Prostate gland (tissue), 2 donors: ENCODE measurements at regions not wholly inside any gene's neighbourhood (a gene's known extent, or its start where the extent isn't known, plus 50 kb on each side); places are given as distances from the start of the nearest gene placed in this dataset.

Experiments used
- DNase-seq: peaks from one replicate; pipeline ENCODE4 v3.0.0-alpha.2; 2019; ENCODE audit warnings: low spot score
- H3K27ac ChIP-seq, 2 donors: fragments of 200-600 bp; sonication (generic); 2 replicates each; pipeline ENCODE4 v1.5.1; 2017 to 2019
- H3K27me3 ChIP-seq: fragments of 200-600 bp; sonication (generic); replicated peaks from 2 replicates; pipeline ENCODE4 v1.5.1; 2019; ENCODE audit not compliant: insufficient read depth
- H3K36me3 ChIP-seq, 2 donors: fragments of 200-600 bp; sonication (generic); 1 replicate in 1 of 2; 2 replicates in 1 of 2; pipeline versions ENCODE4 v1.5.1 to v1.8.1; 2017 to 2019
- H3K4me1 ChIP-seq: fragments of 200-600 bp; sonication (generic); replicated peaks from 2 replicates; pipeline ENCODE4 v1.5.1; 2019
- H3K4me3 ChIP-seq, 2 donors: fragments of 200-600 bp; sonication (generic); 2 replicates each; pipeline ENCODE4 v1.5.1; 2017 to 2019
- H3K9me3 ChIP-seq: fragments of 200-600 bp; sonication (generic); 2 replicates; pipeline ENCODE4 v1.5.1; 2017
- CTCF ChIP-seq, 4 experiments: fragments of 200-600 bp in 2 of 4; fragments of 450-650 bp in 2 of 4; sonication (generic) in 2 of 4; IDR thresholded peaks; 1 replicate in 3 of 4; 2 replicates in 1 of 4; pipeline ENCODE4 v1.5.1; 2016 to 2019; ENCODE audit warnings: antibody characterized with exemption in 4 of 4, mild to moderate bottlenecking in 2 of 4, moderate library complexity in 2 of 4
- POLR2A ChIP-seq: fragments of 450-650 bp; IDR thresholded peaks from one replicate; pipeline ENCODE4 v1.6.1; 2016; ENCODE audit warnings: antibody characterized with exemption, mild to moderate bottlenecking
- POLR2AphosphoS5 ChIP-seq: sonication (generic); formaldehyde crosslinking; IDR thresholded peaks from one replicate; pipeline ENCODE4 v1.6.1; 2017; ENCODE audit warnings: antibody characterized with exemption
- WGBS: methylation state at CpG from one replicate; pipeline ENCODE4 v1.1.5; 2018; 5-methylcytosine and 5-hydroxymethylcytosine counted together
- intact Hi-C: fragments of 100-400 bp; cut with DNase I; formaldehyde crosslinking; loops from one replicate; pipeline ENCODE4 v1.14.2; 2022

- Histone ChIP-seq H3K9me3 (no peaks in the 10 kb centered on the region), H3K36me3 (no peaks in the 10 kb centered on the region), H3K27me3 (no peaks in the 10 kb centered on the region), H3K4me3 (no peak overlapping the region), H3K27ac (no peak overlapping the region), H3K4me1 (no peaks in the 10 kb centered on the region)
- DNase-seq, result no peak
- 83% methylated on average over 2 of the region's 2 CpGs for WGBS
- intact Hi-C loops, result no loop called here
- TF ChIP-seq CTCF (IDR thresholded peaks at IDR 0.05), result no peak
- TF ChIP-seq POLR2AphosphoS5, result no peak
- no peak for TF ChIP-seq POLR2A
These were observed 207.7 kb upstream of the AHR start for GRCh38 chr7:17090751-17091150.

- no peaks in the 10 kb centered on the region for H3K9me3 ChIP-seq
- H3K27me3 ChIP-seq, result no peaks in the 10 kb centered on the region
- intact Hi-C loops, result no loop called here
- no peak overlapping the region for H3K27ac ChIP-seq
- DNase-seq, result no peak
- H3K36me3 ChIP-seq, result no peaks in the 10 kb centered on the region
- TF ChIP-seq CTCF (IDR thresholded peaks at IDR 0.05) (no peak), POLR2A (no peak), POLR2AphosphoS5 (no peak)
- H3K4me3 ChIP-seq, result no peak overlapping the region
- H3K4me1 ChIP-seq, result no peaks in the 10 kb centered on the region
- WGBS, result 69% methylated on average over 3 of the region's 3 CpGs
These were observed 205.0 kb upstream of the AHR start for GRCh38 chr7:17093461-17093860.

- Histone ChIP-seq H3K27ac (no peak overlapping the region), H3K4me3 (no peak overlapping the region), H3K36me3 (no peaks in the 10 kb centered on the region), H3K27me3 (no peaks in the 10 kb centered on the region), H3K9me3 (no peaks in the 10 kb centered on the region), H3K4me1 (no peaks in the 10 kb centered on the region)
- 34% methylated on average over 5 of the region's 5 CpGs for WGBS
- peak; percentile 91 for TF ChIP-seq POLR2AphosphoS5
- TF ChIP-seq CTCF (IDR thresholded peaks at IDR 0.05), result no peak
- DNase-seq, result peak; percentile 93
- intact Hi-C loops, result no loop called here
These were observed 203.4 kb upstream of the AHR start for GRCh38 chr7:17094963-17095574.

GRCh38 chr7:17095931-17096330 lies 202.5 kb upstream of the AHR start:
- no peaks in the 10 kb centered on the region for H3K9me3 ChIP-seq
- no peak for DNase-seq
- no peak for TF ChIP-seq POLR2A
- TF ChIP-seq CTCF (IDR thresholded peaks at IDR 0.05), result no peak
- no peak for TF ChIP-seq POLR2AphosphoS5
- 66% methylated on average over 2 of the region's 2 CpGs for WGBS
- no peaks in the 10 kb centered on the region for H3K27me3 ChIP-seq
- H3K27ac ChIP-seq, result no peak overlapping the region
- intact Hi-C loops, result no loop called here
- H3K4me3 ChIP-seq, result no peak overlapping the region
- no peaks in the 10 kb centered on the region for H3K36me3 ChIP-seq
- H3K4me1 ChIP-seq, result no peaks in the 10 kb centered on the region

- no peaks in the 10 kb centered on the region for H3K4me1 ChIP-seq
- no peaks in the 10 kb centered on the region for H3K27me3 ChIP-seq
- 81% methylated on average over 7 of the region's 7 CpGs for WGBS
- no peaks in the 10 kb centered on the region for H3K36me3 ChIP-seq
- no peak for DNase-seq
- no peaks in the 10 kb centered on the region for H3K9me3 ChIP-seq
- intact Hi-C loops, result no loop called here
- no peak overlapping the region for H3K27ac ChIP-seq
- no peak overlapping the region for H3K4me3 ChIP-seq
- no peak for TF ChIP-seq POLR2A
- TF ChIP-seq CTCF (IDR thresholded peaks at IDR 0.05), result no peak
- no peak for TF ChIP-seq POLR2AphosphoS5
These were observed 200.7 kb upstream of the AHR start for GRCh38 chr7:17097668-17098297.
